Activated naive CD4-positive, alpha-beta T cell treated with anti-CD3 and anti-CD28 coated beads, Interleukin-2, amount 50 U/mL, for 72 hours (primary cell): ENCODE measurements at regions not wholly inside any gene's neighbourhood (a gene's known extent, or its start where the extent isn't known, plus 50 kb on each side); places are given as distances from the start of the nearest gene placed in this dataset.

ENCODE experiments used
- ATAC-seq, 2 donors: fragments of 150-1000 bp; cut with Tn5 transposase; 2 replicates each; pipeline ENCODE4 v1.10.0; 2021; ENCODE audit warnings: mild to moderate bottlenecking in 2 of 2, moderate library complexity in 2 of 2
- DNase-seq, 2 donors: peaks; one replicate each; pipeline ENCODE4 v3.0.0; 2021 to 2022; ENCODE audit warnings: low spot score in 2 of 2
- H3K27ac Mint-ChIP-seq, 2 donors: one replicate each; pipeline ENCODE4 v1.8.0; 2022; ENCODE audit warnings: mild to moderate bottlenecking in 2 of 2, mixed read lengths in 2 of 2
- H3K36me3 Mint-ChIP-seq, 2 donors: one replicate each; pipeline ENCODE4 v1.8.0; 2022; ENCODE audit warnings: mixed read lengths in 2 of 2
- H3K9me3 Mint-ChIP-seq, 2 donors: one replicate each; pipeline ENCODE4 v1.8.0; 2022; ENCODE audit warnings: mixed read lengths in 2 of 2

DNA sequence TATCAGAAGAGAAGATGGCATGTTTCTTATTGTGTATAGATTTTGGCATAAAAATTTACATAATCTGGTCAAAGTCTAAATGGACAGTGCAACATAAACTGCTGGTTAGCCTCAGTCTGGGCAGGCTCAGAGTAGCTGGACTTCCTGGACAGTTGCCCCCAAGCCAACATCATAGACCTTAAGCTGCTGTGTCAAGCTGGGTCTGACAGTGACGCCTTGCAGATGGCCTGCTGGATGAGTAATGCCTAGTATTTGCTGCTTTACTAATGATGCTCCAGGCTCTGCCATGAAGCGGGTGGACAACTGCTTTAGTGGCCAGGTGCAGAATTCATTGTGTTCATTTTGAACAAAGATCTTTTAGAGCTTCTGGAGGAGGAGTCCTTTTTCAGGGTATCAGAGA lies 603.7 kb upstream of the ZEB2 start:
- no peak overlapping the region for H3K27ac Mint-ChIP-seq
- peaks cover 5 to 9% of the 10 kb centered on the region in 2 donors for H3K9me3 Mint-ChIP-seq
- DNase-seq, result no peak
- H3K36me3 Mint-ChIP-seq, result no peaks in the 10 kb centered on the region
- no peak for ATAC-seq

DNA sequence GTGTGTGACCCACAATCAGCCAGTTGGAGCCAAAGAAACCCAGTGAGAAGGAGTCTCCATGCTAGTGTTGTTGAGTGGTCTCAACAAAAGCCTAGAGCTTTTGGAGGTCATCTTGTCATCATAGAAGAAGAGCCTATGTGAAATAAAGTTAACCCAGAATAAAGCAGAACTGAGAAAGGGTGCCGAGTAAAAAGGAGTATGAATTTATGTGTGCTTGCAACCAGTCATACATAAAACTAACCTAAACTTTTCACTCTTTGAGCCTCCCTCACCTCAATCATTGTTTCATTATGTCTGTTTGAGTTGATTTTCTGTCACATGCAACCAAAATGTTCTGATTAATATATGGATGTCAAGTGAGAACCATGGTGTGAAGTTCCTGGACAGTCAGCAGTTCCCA lies 599.3 kb upstream of the ZEB2 start:
- Mint-ChIP-seq H3K27ac (no peak overlapping the region), H3K9me3 (peaks cover 13 to 15% of the 10 kb centered on the region in 2 donors), H3K36me3 (no peaks in the 10 kb centered on the region)
- DNase-seq, result no peak
- ATAC-seq, result no peak

DNA sequence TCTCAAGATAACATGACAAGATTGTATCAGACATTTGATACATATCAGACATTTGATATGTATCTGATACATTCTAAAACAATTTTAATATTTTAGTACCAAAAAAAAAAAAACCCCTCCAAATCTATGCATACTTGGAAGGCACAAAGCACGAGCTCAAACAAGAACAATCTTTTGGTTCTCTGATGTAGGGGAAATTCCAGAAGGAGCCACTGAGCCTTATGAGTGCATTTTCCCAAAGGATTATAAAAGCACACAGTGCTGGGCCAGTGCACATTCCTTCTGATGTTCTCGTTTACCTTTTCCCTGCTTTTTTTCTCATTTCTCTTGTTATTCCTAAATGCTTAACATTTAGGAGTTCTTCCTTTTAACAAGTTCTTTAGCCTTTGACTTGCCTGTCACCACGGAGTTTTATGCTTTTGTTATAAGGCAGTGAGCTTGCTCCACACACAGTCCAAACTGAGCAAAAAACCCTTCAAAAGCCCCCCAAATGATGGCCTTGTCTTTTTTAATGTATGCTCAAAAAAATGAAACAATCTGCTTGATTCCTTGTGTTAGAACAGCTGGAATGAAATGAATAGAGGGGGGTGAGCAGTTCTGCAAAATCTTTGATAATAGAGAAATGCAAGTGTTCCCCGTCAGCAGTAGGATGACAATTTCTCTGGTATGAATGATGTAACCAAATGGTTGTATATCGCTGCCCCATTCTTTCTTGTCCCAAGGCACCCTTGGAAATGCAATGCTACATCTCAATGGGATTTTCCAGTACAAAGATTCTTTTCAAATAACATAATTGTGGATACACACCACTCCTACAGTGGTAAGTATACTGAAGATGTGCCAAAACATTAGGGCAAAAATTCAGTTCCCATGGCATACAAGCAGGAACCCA lies 597.2 kb upstream of the ZEB2 start:
- DNase-seq, result no peak
- Mint-ChIP-seq H3K36me3 (no peaks in the 10 kb centered on the region), H3K9me3 (peaks cover 13 to 20% of the 10 kb centered on the region in 2 donors), H3K27ac (no peak overlapping the region)
- no peak for ATAC-seq

GRCh38 chr2:145116056-145116455 lies 596.1 kb upstream of the ZEB2 start:
- Mint-ChIP-seq H3K36me3 (no peaks in the 10 kb centered on the region), H3K9me3 (peaks cover 17 to 25% of the 10 kb centered on the region in 2 donors), H3K27ac (no peak overlapping the region)
- DNase-seq (no peak), ATAC-seq (no peak)

DNA sequence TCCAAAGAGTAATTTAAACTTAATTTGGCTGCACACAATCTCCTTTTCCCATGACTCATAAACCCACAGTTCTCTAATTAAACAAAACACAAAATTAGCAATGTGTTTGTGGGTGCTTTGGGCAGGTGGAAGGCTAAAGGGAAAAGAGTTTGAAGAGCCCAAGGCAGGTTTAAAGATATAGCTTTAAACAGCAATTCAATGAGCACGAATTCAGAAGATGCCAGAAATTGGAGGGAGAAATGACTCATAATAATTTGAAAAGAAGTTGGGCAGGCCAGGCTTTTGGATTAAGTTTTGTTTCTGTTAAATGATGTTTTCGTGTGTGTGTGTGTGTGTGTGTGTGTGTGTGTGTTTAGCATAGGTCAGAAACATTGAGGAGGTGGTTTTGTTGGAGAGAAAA lies 594.8 kb upstream of the ZEB2 start:
- no peak overlapping the region for H3K27ac Mint-ChIP-seq

DNA sequence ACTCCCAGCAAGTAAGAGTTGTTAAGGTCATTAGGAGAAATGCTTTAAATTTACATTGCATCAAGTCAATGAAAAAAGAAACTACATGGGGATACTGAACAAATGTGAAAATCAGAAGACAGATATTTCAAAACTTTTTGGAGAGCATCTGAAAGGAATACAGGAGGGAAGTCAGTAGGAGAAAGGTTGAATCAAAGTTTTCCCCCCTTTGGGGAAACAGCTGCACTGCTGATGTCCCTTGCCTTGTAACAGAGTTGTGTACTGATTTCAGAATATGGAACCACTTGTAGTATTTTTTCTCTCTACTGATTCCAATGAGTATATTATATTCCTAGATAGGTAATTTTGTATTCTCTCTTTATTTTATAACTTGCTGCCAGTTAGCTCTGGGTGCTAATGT lies 592.5 kb upstream of the ZEB2 start:
- peaks cover 14 to 22% of the 10 kb centered on the region in 2 donors for H3K9me3 Mint-ChIP-seq
- no peak overlapping the region for H3K27ac Mint-ChIP-seq
- no peak for ATAC-seq
- H3K36me3 Mint-ChIP-seq, result no peaks in the 10 kb centered on the region
- no peak for DNase-seq

More for the DNA sequence above, 594.8 kb upstream of the ZEB2 start:
- Mint-ChIP-seq H3K9me3 (peaks cover 14 to 25% of the 10 kb centered on the region in 2 donors), H3K36me3 (no peaks in the 10 kb centered on the region)
- DNase-seq, result no peak
- no peak for ATAC-seq

GRCh38 chr2:145110668-145111356 lies 590.9 kb upstream of the ZEB2 start:
- ATAC-seq (no peak), DNase-seq (no peak)
- H3K27ac Mint-ChIP-seq, result no peak overlapping the region
- peaks cover 14 to 18% of the 10 kb centered on the region in 2 donors for H3K9me3 Mint-ChIP-seq
- no peaks in the 10 kb centered on the region for H3K36me3 Mint-ChIP-seq

GRCh38 chr2:145108959-145109710 lies 589.2 kb upstream of the ZEB2 start:
- peaks cover 14% of the 10 kb centered on the region in 2 donors for H3K9me3 Mint-ChIP-seq

GRCh38 chr2:145108361-145108778 lies 588.5 kb upstream of the ZEB2 start:
- DNase-seq, result no peak
- H3K9me3 Mint-ChIP-seq, result peaks cover 12% of the 10 kb centered on the region in 2 donors
- ATAC-seq, result no peak
- no peak overlapping the region for H3K27ac Mint-ChIP-seq
- no peaks in the 10 kb centered on the region for H3K36me3 Mint-ChIP-seq

More at GRCh38 chr2:145108959-145109710, 589.2 kb upstream of the ZEB2 start:
- no peak for DNase-seq
- no peak for ATAC-seq
- Mint-ChIP-seq H3K36me3 (no peaks in the 10 kb centered on the region), H3K27ac (no peak overlapping the region)

- ATAC-seq (no peak), DNase-seq (no peak)
- peaks cover 4 to 5% of the 10 kb centered on the region in 2 donors for H3K9me3 Mint-ChIP-seq
- H3K27ac Mint-ChIP-seq, result no peak overlapping the region
- no peaks in the 10 kb centered on the region for H3K36me3 Mint-ChIP-seq
These were observed 586.4 kb upstream of the ZEB2 start for GRCh38 chr2:145106293-145106692.

DNA sequence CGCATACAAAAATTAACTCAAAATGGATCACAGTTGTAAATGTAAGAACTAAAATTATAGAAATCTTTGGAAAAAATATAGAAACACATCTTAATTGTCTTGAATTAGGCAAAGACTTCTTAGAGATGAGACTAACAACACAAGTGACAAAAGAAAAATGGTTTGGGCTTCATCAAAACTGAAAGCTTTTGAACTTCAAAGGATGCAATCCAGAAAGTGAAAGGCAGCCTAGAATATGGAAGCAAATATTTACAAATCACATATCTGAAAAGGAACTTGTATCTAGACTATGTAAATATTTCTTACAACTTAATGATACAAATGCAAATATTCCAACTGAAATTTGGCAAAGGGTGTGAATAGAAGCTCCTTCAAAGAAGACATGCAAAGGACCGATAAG lies 582.8 kb upstream of the ZEB2 start:
- no peak for ATAC-seq
- peaks cover 0 to 4% of the 10 kb centered on the region in 2 donors for H3K9me3 Mint-ChIP-seq
- no peak for DNase-seq
- H3K27ac Mint-ChIP-seq, result no peak overlapping the region
- H3K36me3 Mint-ChIP-seq, result no peaks in the 10 kb centered on the region

DNA sequence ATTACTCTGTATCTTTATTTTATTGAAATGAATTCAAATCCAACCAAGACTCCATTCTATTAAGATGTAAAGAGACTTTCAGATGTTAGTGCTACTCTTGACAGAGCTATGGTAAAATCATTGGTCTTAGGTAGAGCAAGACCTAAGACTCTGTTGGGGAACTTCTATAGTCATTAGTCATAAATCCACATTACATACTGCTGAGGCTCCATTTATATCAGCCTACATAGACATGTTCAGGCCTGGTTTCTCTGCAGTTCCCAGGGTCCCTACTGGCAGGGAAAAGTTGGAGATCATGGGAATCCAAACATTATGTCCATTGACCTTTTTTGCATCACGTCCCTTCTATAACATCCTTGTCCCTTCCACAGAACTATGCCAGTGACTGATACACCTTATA lies 580.4 kb upstream of the ZEB2 start:
- DNase-seq (no peak), ATAC-seq (no peak)
- Mint-ChIP-seq H3K27ac (no peak overlapping the region), H3K9me3 (peaks cover 4 to 5% of the 10 kb centered on the region in 2 donors), H3K36me3 (no peaks in the 10 kb centered on the region)

DNA sequence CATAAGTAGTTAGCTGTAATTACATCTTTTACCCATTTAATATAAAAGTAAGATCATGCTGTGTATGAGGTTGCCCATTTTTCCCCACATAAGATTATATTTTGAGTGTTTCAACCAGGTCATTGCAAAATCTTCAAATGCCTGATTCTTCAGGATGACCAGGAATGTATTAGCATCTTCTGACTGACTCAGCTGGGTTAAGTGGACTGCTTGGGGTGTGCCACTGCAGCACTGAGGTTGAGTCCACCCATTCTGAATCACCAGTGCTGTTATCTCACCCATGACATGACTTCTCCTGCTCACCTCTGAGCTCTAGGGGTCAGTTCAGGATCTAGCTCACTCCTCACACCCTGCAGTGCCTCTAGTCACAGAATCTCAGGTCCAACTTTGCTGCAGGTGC lies 576.7 kb upstream of the ZEB2 start:
- ATAC-seq (no peak), DNase-seq (no peak)
- Mint-ChIP-seq H3K27ac (no peak overlapping the region), H3K36me3 (no peaks in the 10 kb centered on the region), H3K9me3 (peaks cover 4 to 5% of the 10 kb centered on the region in 2 donors)

- H3K36me3 Mint-ChIP-seq, result no peaks in the 10 kb centered on the region
- H3K27ac Mint-ChIP-seq, result no peak overlapping the region
- ATAC-seq (no peak), DNase-seq (no peak)
- peaks cover 4 to 5% of the 10 kb centered on the region in 2 donors for H3K9me3 Mint-ChIP-seq
These were observed 575.9 kb upstream of the ZEB2 start for GRCh38 chr2:145095641-145096435.

DNA sequence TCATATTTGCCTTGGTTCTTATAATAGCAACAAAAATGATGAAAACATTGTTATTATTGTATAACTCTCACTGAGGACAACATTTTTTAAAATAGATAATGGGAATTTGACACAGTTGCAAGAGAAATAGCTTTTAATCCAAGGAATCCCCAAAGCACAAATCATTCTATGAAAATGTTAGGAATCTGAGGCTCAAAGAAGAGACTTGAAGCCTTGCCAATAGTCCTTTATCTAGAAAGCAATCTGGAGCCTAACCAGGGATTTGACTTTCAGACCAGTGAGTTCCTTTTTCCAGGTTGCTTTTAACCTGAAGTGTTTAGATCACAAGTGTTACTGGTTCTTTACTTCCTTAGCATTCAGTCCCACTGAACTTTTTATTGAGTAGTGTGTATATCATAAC lies 574.5 kb upstream of the ZEB2 start:
- Mint-ChIP-seq H3K36me3 (no peaks in the 10 kb centered on the region), H3K9me3 (peaks cover 2 to 5% of the 10 kb centered on the region in 2 donors), H3K27ac (no peak overlapping the region)
- DNase-seq (no peak), ATAC-seq (no peak)

DNA sequence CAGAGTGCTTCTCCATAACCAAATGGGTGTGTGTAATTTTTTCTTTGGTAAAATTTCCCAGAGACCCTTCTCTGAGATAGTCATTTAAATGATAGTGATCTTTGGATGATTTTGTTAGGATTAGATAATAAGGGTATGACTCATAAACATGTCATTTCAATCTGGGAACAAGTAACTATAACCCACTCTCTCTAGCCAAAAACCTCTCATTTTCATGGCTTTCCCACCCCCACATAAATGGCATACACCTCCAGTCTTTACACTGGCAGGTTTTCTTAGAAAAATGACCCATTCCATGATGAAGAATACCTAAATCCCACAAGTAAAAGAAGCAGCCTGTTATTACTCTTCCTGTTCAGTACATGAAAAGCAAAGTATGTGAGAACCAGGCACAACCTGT lies 572.0 kb upstream of the ZEB2 start:
- DNase-seq, result no peak
- no peak for ATAC-seq
- Mint-ChIP-seq H3K9me3 (peaks cover 2 to 5% of the 10 kb centered on the region in 2 donors), H3K27ac (no peak overlapping the region), H3K36me3 (no peaks in the 10 kb centered on the region)
